ENCODE measurements at regions not wholly inside any gene's neighbourhood (a gene's known extent, or its start where the extent isn't known, plus 50 kb on each side); places are given as distances from the start of the nearest gene placed in this dataset.

GRCh38 chr12:66765204-66765603, 86.3 kb upstream of the GRIP1 start:
- DNase-seq = no peak
- no peak overlapping the region for H3K27ac ChIP-seq
- 78 to 85% methylated on average over 1 of the region's 1 CpG for WGBS, 2 donors

GRCh38 chr12:66767536-66767935, 88.7 kb upstream of the GRIP1 start:
- Histone ChIP-seq H3K27me3 (no peaks in the 10 kb centered on the region), H3K9me3 (no peaks in the 10 kb centered on the region), H3K27ac (no peak overlapping the region), H3K4me1 (no peaks in the 10 kb centered on the region), H3K36me3 (replicated peaks in 1 of 2; ENCODE audit: insufficient read depth in 1 of 2, low read depth in 2 of 2) (no peaks in the 10 kb centered on the region), H3K4me3 (no peak overlapping the region)
- WGBS, 2 donors = 70 to 71% methylated on average over 7 of the region's 7 CpGs
- TF ChIP-seq POLR2A (IDR thresholded peaks at IDR 0.05) (no peak), CTCF (IDR thresholded peaks at IDR 0.05) (no peak)
- no peak for DNase-seq
- ATAC-seq = no peak
- intact Hi-C loops (cut with DNase I) = no loop called here

More at GRCh38 chr12:66765204-66765603, 86.3 kb upstream of the GRIP1 start:
- Histone ChIP-seq H3K9me3 (no peaks in the 10 kb centered on the region), H3K36me3 (replicated peaks in 1 of 2; ENCODE audit: insufficient read depth in 1 of 2, low read depth in 2 of 2) (no peaks in the 10 kb centered on the region), H3K4me3 (no peak overlapping the region), H3K27me3 (no peaks in the 10 kb centered on the region), H3K4me1 (no peaks in the 10 kb centered on the region)
- no peak for ATAC-seq
- intact Hi-C loops (cut with DNase I) = no loop called here
- TF ChIP-seq POLR2A (IDR thresholded peaks at IDR 0.05) = no peak
- no peak for TF ChIP-seq CTCF (IDR thresholded peaks at IDR 0.05)

GRCh38 chr12:66768293-66768692, 89.4 kb upstream of the GRIP1 start:
- Histone ChIP-seq H3K4me1 (no peaks in the 10 kb centered on the region), H3K4me3 (no peak overlapping the region), H3K27ac (no peak overlapping the region), H3K9me3 (no peaks in the 10 kb centered on the region), H3K27me3 (no peaks in the 10 kb centered on the region), H3K36me3 (replicated peaks in 1 of 2; ENCODE audit: insufficient read depth in 1 of 2, low read depth in 2 of 2) (no peaks in the 10 kb centered on the region)
- TF ChIP-seq CTCF (IDR thresholded peaks at IDR 0.05) (no peak), POLR2A (IDR thresholded peaks at IDR 0.05) (no peak)
- intact Hi-C loops (cut with DNase I) = no loop called here
- ATAC-seq (no peak), DNase-seq (no peak)
- 89 to 94% methylated on average over 5 of the region's 5 CpGs for WGBS, 2 donors

- H3K36me3 ChIP-seq (replicated peaks in 1 of 2; ENCODE audit: insufficient read depth in 1 of 2, low read depth in 2 of 2) = no peaks in the 10 kb centered on the region
- H3K27ac ChIP-seq = no peak overlapping the region
- intact Hi-C loops (cut with DNase I) = no loop called here
- H3K27me3 ChIP-seq = no peaks in the 10 kb centered on the region
- TF ChIP-seq POLR2A (IDR thresholded peaks at IDR 0.05) (no peak), CTCF (IDR thresholded peaks at IDR 0.05) (no peak)
- H3K4me3 ChIP-seq = no peak overlapping the region
- ATAC-seq (no peak), DNase-seq (no peak)
- H3K9me3 ChIP-seq = no peaks in the 10 kb centered on the region
- no peaks in the 10 kb centered on the region for H3K4me1 ChIP-seq
These were observed 96.1 kb upstream of the GRIP1 start for GRCh38 chr12:66774929-66775328.

GRCh38 chr12:66775871-66776270, 97.0 kb upstream of the GRIP1 start:
- ATAC-seq (no peak), DNase-seq (no peak)
- H3K36me3 ChIP-seq (replicated peaks in 1 of 2; ENCODE audit: insufficient read depth in 1 of 2, low read depth in 2 of 2) = no peaks in the 10 kb centered on the region
- WGBS, 2 donors = 70 to 75% methylated on average over 4 of the region's 4 CpGs
- TF ChIP-seq CTCF (IDR thresholded peaks at IDR 0.05) (no peak), POLR2A (IDR thresholded peaks at IDR 0.05) (no peak)
- H3K27ac ChIP-seq = no peak overlapping the region
- H3K4me3 ChIP-seq = no peak overlapping the region
- H3K27me3 ChIP-seq = no peaks in the 10 kb centered on the region
- H3K9me3 ChIP-seq = no peaks in the 10 kb centered on the region
- intact Hi-C loops (cut with DNase I) = no loop called here
- H3K4me1 ChIP-seq = no peaks in the 10 kb centered on the region
